ENCODE measurements at regions not wholly inside any gene's neighbourhood (a gene's known extent, or its start where the extent isn't known, plus 50 kb on each side); places are given as distances from the start of the nearest gene placed in this dataset.

DNA sequence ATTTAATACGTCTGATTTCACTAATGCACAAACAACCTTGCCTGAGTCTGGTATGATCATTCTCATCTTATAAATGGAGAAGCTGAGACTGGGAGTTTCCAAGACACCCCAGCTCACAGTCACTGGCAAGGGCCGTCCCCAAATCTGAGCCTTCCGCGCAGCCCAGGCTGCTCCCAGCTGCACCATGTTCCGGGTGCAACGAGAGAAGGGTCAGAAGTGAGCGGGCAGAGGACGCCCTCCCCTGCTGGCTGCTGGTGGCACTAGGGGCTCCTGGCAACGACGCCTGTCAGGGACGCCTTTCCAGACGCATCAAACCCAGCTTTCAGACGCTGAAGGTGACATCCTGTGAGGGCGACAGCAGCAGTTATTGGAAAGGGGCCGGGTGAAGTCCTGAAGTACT is 115.3 kb upstream of the PROKR2 start:
- no peaks in the 10 kb centered on the region for H3K9me3 ChIP-seq (ENCODE audit: insufficient read depth, low read length)
- TF ChIP-seq SUZ12 (IDR thresholded peaks at IDR 0.05; ENCODE audit: extremely low read depth, insufficient read depth, insufficient read length) = no peak
- no peak for TF ChIP-seq YY1 (IDR thresholded peaks at IDR 0.05; ENCODE audit: insufficient read depth, insufficient read length)

DNA sequence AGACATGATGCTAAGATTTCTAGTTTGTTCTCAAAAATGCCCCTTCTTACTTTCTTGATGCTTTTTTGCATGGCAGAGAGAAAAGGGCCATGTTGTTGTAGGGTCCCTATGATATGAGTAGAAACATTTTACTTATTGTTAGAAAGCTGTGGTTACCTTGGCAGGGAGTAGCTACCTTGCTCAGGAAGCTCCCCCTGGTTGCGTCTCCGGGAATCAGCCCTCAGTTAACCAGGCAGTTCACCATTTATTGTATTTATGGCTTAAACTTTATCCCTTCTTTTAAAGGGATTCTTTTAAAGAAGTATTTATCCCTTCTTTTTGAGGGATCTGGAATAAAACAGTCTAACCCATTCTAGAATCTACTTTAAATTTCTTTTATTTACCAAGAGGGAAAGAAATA is 113.9 kb upstream of the PROKR2 start:
- DNase-seq (ENCODE audit: low read depth, low spot score) = no peak
- TF ChIP-seq YY1 (IDR thresholded peaks at IDR 0.05; ENCODE audit: insufficient read depth, insufficient read length) (no peak), SUZ12 (IDR thresholded peaks at IDR 0.05; ENCODE audit: extremely low read depth, insufficient read depth, insufficient read length) (no peak), ZNF274 (IDR thresholded peaks at IDR 0.05; ENCODE audit: low read depth, low read length) (no peak)
- Histone ChIP-seq H3K36me3 (ENCODE audit: insufficient read depth, insufficient read length, low read length) (no peaks in the 10 kb centered on the region), H3K4me1 (ENCODE audit: insufficient read depth, insufficient read length) (no peaks in the 10 kb centered on the region), H3K27me3 (ENCODE audit: insufficient read depth, insufficient read length) (no peaks in the 10 kb centered on the region), H3K4me3 (ENCODE audit: insufficient read length, low read depth) (no peak overlapping the region), H3K9ac (ENCODE audit: insufficient read length, low read depth) (no peak overlapping the region), H3K9me3 (ENCODE audit: insufficient read depth, low read length) (no peaks in the 10 kb centered on the region)

More for the DNA sequence above, 115.3 kb upstream of the PROKR2 start:
- Histone ChIP-seq H3K4me3 (ENCODE audit: insufficient read length, low read depth) (no peak overlapping the region), H3K4me1 (ENCODE audit: insufficient read depth, insufficient read length) (no peaks in the 10 kb centered on the region), H3K9ac (ENCODE audit: insufficient read length, low read depth) (no peak overlapping the region), H3K36me3 (ENCODE audit: insufficient read depth, insufficient read length, low read length) (no peaks in the 10 kb centered on the region), H3K27me3 (ENCODE audit: insufficient read depth, insufficient read length) (no peaks in the 10 kb centered on the region)
- DNase-seq (ENCODE audit: low read depth, low spot score) = no peak

DNA sequence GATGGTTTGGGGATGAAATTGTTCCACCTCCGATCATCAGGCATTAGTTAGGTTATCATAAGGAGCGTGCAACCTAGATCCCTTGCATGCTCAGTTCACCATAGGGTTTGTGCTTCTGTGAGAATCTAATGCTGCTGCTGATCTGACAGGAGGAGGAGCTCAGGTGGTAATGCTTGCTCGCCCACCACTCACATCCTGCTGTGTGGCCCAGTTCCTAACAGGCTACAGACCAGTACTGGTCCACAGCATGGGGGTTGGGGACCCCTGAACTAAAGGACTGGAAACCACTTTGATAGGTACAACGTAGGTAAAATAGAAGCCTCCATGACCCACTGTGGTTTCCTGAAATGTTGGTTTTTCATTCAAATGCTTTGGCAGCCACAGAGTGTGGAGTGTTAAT is 109.3 kb upstream of the PROKR2 start:
- no peaks in the 10 kb centered on the region for H3K36me3 ChIP-seq (ENCODE audit: insufficient read depth, insufficient read length, low read length)
- H3K4me1 ChIP-seq (ENCODE audit: insufficient read depth, insufficient read length) = no peaks in the 10 kb centered on the region
- no peaks in the 10 kb centered on the region for H3K27me3 ChIP-seq (ENCODE audit: insufficient read depth, insufficient read length)

DNA sequence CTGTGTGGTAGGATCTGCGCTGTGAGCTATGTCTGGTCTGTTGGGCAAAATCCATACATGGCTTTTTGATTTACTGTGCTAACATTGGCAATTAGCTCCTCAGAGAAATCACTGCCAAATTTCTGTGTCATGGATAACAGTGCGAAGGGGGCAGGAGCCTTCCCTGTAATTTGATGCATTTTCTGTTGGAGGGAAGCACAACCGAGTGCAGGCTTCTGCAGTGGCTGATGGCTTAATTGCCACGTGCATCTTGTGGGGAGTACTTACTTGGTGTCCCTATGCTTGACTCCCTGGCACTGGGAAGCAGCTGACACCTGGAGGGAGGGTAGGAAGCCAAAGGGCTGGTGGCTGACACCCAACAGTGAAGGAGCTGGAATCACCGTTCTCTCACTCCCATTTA is 99.3 kb upstream of the PROKR2 start:
- Histone ChIP-seq H3K27me3 (ENCODE audit: insufficient read depth, insufficient read length) (no peaks in the 10 kb centered on the region), H3K36me3 (ENCODE audit: insufficient read depth, insufficient read length, low read length) (no peaks in the 10 kb centered on the region), H3K4me1 (ENCODE audit: insufficient read depth, insufficient read length) (no peaks in the 10 kb centered on the region), H3K9me3 (ENCODE audit: insufficient read depth, low read length) (no peaks in the 10 kb centered on the region), H3K9ac (ENCODE audit: insufficient read length, low read depth) (no peak overlapping the region), H3K4me3 (ENCODE audit: insufficient read length, low read depth) (no peak overlapping the region)
- TF ChIP-seq SUZ12 (IDR thresholded peaks at IDR 0.05; ENCODE audit: extremely low read depth, insufficient read depth, insufficient read length) (no peak), YY1 (IDR thresholded peaks at IDR 0.05; ENCODE audit: insufficient read depth, insufficient read length) (no peak), ZNF274 (IDR thresholded peaks at IDR 0.05; ENCODE audit: low read depth, low read length) (no peak)
- no peak for DNase-seq (ENCODE audit: low read depth, low spot score)

More for the DNA sequence above, 109.3 kb upstream of the PROKR2 start:
- TF ChIP-seq SUZ12 (IDR thresholded peaks at IDR 0.05; ENCODE audit: extremely low read depth, insufficient read depth, insufficient read length) (no peak), ZNF274 (IDR thresholded peaks at IDR 0.05; ENCODE audit: low read depth, low read length) (no peak), YY1 (IDR thresholded peaks at IDR 0.05; ENCODE audit: insufficient read depth, insufficient read length) (no peak)
- Histone ChIP-seq H3K9me3 (ENCODE audit: insufficient read depth, low read length) (no peaks in the 10 kb centered on the region), H3K4me3 (ENCODE audit: insufficient read length, low read depth) (no peak overlapping the region), H3K9ac (ENCODE audit: insufficient read length, low read depth) (no peak overlapping the region)
- no peak for DNase-seq (ENCODE audit: low read depth, low spot score)

DNA sequence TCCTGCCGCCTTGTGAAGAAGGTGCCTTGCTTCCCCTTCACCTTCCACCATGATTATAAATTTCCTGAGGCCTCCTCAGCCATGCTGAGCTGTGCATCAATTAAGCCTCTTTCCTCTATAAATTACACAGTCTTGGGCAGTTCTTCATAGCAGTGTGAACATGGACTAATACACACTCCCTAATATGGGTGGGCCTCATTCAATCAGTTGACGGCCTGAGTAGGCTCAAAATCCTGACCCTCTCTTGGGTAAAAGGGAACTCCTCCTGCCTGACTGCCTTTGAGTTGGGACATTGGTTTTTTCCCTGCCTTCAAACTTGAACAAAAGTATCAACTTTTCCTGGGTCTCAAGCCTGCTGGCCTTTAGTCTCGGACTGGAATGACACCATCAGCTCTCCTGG is 96.6 kb upstream of the PROKR2 start:
- TF ChIP-seq YY1 (IDR thresholded peaks at IDR 0.05; ENCODE audit: insufficient read depth, insufficient read length) (no peak), SUZ12 (IDR thresholded peaks at IDR 0.05; ENCODE audit: extremely low read depth, insufficient read depth, insufficient read length) (no peak), ZNF274 (IDR thresholded peaks at IDR 0.05; ENCODE audit: low read depth, low read length) (no peak)
- Histone ChIP-seq H3K27me3 (ENCODE audit: insufficient read depth, insufficient read length) (no peaks in the 10 kb centered on the region), H3K9ac (ENCODE audit: insufficient read length, low read depth) (no peak overlapping the region), H3K4me3 (ENCODE audit: insufficient read length, low read depth) (no peak overlapping the region), H3K9me3 (ENCODE audit: insufficient read depth, low read length) (no peaks in the 10 kb centered on the region), H3K36me3 (ENCODE audit: insufficient read depth, insufficient read length, low read length) (no peaks in the 10 kb centered on the region), H3K4me1 (ENCODE audit: insufficient read depth, insufficient read length) (no peaks in the 10 kb centered on the region)
- no peak for DNase-seq (ENCODE audit: low read depth, low spot score)

DNA sequence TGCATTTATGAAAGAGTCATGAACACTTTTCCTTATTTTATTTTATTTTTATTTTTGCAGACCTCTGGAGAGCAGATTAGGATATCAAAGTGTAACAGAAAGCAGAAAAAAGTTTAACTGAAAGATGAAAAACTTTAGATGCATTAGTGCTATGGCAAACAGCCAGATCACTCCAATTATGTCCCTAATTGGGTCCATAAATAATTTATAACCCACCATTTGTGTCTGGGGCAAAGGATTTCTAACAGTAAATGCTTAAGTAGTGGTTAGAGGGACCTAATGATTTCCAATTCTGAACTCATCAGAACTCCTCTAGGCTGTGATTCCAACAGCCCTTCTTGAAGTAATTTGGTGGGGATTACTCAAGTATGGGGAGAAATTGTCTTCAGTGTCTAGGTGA is 93.7 kb upstream of the PROKR2 start:
- Histone ChIP-seq H3K4me1 (ENCODE audit: insufficient read depth, insufficient read length) (no peaks in the 10 kb centered on the region), H3K9ac (ENCODE audit: insufficient read length, low read depth) (no peak overlapping the region), H3K27me3 (ENCODE audit: insufficient read depth, insufficient read length) (no peaks in the 10 kb centered on the region), H3K9me3 (ENCODE audit: insufficient read depth, low read length) (no peaks in the 10 kb centered on the region), H3K36me3 (ENCODE audit: insufficient read depth, insufficient read length, low read length) (no peaks in the 10 kb centered on the region), H3K4me3 (ENCODE audit: insufficient read length, low read depth) (no peak overlapping the region)
- DNase-seq (ENCODE audit: low read depth, low spot score) = no peak
- TF ChIP-seq YY1 (IDR thresholded peaks at IDR 0.05; ENCODE audit: insufficient read depth, insufficient read length) (no peak), SUZ12 (IDR thresholded peaks at IDR 0.05; ENCODE audit: extremely low read depth, insufficient read depth, insufficient read length) (no peak), ZNF274 (IDR thresholded peaks at IDR 0.05; ENCODE audit: low read depth, low read length) (no peak)

DNA sequence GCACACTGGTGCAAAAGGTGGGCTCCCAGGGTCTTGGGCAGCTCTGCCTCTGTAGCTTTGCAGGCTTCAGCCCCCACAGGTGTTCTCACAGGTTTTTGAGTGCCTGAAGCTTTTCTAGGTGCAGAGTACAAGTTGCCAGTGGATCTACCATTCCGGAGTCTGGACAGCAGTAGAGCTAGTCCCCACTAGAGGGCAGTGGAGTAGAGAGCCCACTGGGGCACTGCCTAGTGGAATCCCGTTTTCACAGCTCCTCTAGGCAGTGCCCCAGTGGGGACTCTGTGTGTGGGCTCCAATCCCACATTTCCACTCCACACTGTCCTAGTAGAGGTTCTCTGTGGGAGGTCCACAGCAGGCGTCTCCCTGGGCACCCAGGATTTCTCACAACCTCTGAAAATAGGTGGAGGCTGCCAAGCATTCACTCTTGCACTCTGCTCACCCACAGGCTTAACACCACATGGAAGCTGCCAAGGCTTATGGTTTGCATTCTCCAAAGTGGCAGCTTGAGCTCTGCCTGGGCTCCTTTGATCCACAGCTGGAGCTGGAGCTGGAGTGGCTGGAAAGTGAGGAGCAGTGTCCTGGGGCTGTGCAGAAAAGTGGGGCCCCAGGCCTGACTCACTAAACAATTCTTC is 86.3 kb upstream of the PROKR2 start:
- TF ChIP-seq SUZ12 (IDR thresholded peaks at IDR 0.05; ENCODE audit: extremely low read depth, insufficient read depth, insufficient read length) (no peak), ZNF274 (IDR thresholded peaks at IDR 0.05; ENCODE audit: low read depth, low read length) (no peak), YY1 (IDR thresholded peaks at IDR 0.05; ENCODE audit: insufficient read depth, insufficient read length) (no peak)

More for the DNA sequence above, 86.3 kb upstream of the PROKR2 start:
- Histone ChIP-seq H3K36me3 (ENCODE audit: insufficient read depth, insufficient read length, low read length) (no peaks in the 10 kb centered on the region), H3K4me1 (ENCODE audit: insufficient read depth, insufficient read length) (no peaks in the 10 kb centered on the region), H3K9me3 (ENCODE audit: insufficient read depth, low read length) (no peaks in the 10 kb centered on the region), H3K27me3 (ENCODE audit: insufficient read depth, insufficient read length) (no peaks in the 10 kb centered on the region), H3K4me3 (ENCODE audit: insufficient read length, low read depth) (no peak overlapping the region), H3K9ac (ENCODE audit: insufficient read length, low read depth) (no peak overlapping the region)
- peak; percentile 39 for DNase-seq (ENCODE audit: low read depth, low spot score)
